ENCODE measurements at regions not wholly inside any gene's neighbourhood (a gene's known extent, or its start where the extent isn't known, plus 50 kb on each side); places are given as distances from the start of the nearest gene placed in this dataset.

DNA sequence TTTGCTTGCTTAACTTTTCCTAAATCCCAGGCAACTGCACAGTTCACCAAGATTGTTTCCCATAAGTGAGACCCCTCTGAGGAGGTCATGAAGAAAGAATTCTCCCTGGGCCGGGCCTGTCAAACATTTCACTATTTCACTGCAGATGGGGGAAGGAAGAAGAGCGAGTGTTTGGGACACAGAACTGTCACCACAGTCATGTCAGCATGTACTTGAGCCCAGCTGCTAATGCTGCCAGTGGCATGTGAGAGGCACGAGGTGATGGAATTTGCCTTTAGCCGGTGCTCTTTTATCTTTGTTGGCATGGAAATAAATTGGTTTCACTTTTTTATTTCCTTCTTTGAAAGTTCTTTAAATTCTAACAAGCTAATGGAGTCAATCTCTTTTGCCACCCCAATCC, 277.9 kb upstream of the GADL1 start:
- H3K9ac ChIP-seq (ENCODE audit: control insufficient read depth, extremely low read depth, insufficient read depth, low read length), result no peak overlapping the region
- no peak overlapping the region for H3K4me2 ChIP-seq (ENCODE audit: control insufficient read depth, extremely low read depth, insufficient read depth, low read depth, low read length)
- no peaks in the 10 kb centered on the region for H3K9me3 ChIP-seq (ENCODE audit: control insufficient read depth, low read depth, low read length)
- H2AFZ ChIP-seq (ENCODE audit: control insufficient read depth, low read length), result no peak overlapping the region
- TF ChIP-seq EZH2 (IDR thresholded peaks at IDR 0.05; ENCODE audit: low read length), result no peak
- TF ChIP-seq, protein P1, sequence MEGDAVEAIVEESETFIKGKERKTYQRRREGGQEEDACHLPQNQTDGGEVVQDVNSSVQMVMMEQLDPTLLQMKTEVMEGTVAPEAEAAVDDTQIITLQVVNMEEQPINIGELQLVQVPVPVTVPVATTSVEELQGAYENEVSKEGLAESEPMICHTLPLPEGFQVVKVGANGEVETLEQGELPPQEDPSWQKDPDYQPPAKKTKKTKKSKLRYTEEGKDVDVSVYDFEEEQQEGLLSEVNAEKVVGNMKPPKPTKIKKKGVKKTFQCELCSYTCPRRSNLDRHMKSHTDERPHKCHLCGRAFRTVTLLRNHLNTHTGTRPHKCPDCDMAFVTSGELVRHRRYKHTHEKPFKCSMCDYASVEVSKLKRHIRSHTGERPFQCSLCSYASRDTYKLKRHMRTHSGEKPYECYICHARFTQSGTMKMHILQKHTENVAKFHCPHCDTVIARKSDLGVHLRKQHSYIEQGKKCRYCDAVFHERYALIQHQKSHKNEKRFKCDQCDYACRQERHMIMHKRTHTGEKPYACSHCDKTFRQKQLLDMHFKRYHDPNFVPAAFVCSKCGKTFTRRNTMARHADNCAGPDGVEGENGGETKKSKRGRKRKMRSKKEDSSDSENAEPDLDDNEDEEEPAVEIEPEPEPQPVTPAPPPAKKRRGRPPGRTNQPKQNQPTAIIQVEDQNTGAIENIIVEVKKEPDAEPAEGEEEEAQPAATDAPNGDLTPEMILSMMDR (optimal IDR thresholded peaks at IDR 0.05 in 1 of 3, IDR thresholded peaks at IDR 0.05 in 1 of 3, conservative IDR thresholded peaks at IDR 0.05 in 1 of 3; ENCODE audit: extremely low read depth in 1 of 3, insufficient read depth in 2 of 3, low read length in 3 of 3), result no peak
- no peaks in the 10 kb centered on the region for H4K20me1 ChIP-seq (ENCODE audit: control insufficient read depth, extremely low read depth, insufficient read depth, low read length)
- H3K36me3 ChIP-seq (ENCODE audit: control insufficient read depth in 2 of 2, extremely low read depth in 1 of 2, insufficient read depth in 2 of 2, low read length in 2 of 2), result no peaks in the 10 kb centered on the region
- no peaks in the 10 kb centered on the region for H3K27me3 ChIP-seq (ENCODE audit: control insufficient read depth, extremely low read depth, insufficient read depth, low read length)
- dilution Hi-C loops (cut with MboI; ENCODE audit: extremely low pct_ligation_motif_present, low sequenced_read_pairs), result no loop called here
- no peaks in the 10 kb centered on the region for H3K79me2 ChIP-seq (ENCODE audit: control insufficient read depth, insufficient read depth, low read length)
- H3K27ac ChIP-seq (ENCODE audit: control insufficient read depth, insufficient read depth, low read length), result no peak overlapping the region
- H3K4me3 ChIP-seq (ENCODE audit: control insufficient read depth in 2 of 3, extremely low read depth in 1 of 3, insufficient read depth in 2 of 3, low read depth in 1 of 3, low read length in 3 of 3), result no peak overlapping the region
- H3K9me1 ChIP-seq (ENCODE audit: control insufficient read depth, extremely low read depth, insufficient read depth, low read length), result no peaks in the 10 kb centered on the region
- no peak for FAIRE-seq
- H3K4me1 ChIP-seq (ENCODE audit: control insufficient read depth, extremely low read depth, insufficient read depth, low read length), result peaks cover 7% of the 10 kb centered on the region
- DNase-seq (ENCODE audit: low read depth, low spot score), result no peak

DNA sequence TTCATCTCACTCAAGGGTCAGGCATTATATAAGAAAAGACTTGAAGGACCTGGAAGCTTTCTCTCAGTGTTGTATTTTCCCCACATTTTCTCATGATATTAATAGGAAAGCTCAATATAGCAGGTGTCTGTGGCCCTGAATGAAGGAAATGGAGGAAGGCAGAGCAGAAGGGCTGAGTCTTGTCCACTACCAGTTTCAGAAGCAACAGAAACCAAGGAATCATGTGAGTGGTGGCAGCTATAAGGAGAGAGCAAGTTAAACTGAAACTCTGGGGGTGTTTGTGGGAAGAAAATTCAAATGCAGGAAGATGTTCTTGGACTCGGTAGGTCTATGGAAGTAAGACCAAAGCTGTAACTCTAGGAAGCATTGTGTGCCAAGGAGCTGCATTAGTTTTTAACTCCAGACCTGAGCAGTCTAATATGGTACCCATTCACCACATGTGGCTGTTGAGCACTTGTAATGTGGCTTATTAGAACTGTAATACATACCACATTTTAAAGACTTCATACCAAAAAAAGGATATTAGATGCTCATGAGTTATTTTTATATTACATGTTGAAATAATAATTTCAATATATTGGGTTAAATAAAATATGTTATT, 278.8 kb upstream of the GADL1 start:
- H3K9me3 ChIP-seq (ENCODE audit: control insufficient read depth, low read depth, low read length), result no peaks in the 10 kb centered on the region
- TF ChIP-seq, protein P1 (optimal IDR thresholded peaks at IDR 0.05 in 1 of 3, IDR thresholded peaks at IDR 0.05 in 1 of 3, conservative IDR thresholded peaks at IDR 0.05 in 1 of 3; ENCODE audit: extremely low read depth in 1 of 3, insufficient read depth in 2 of 3, low read length in 3 of 3), result no peak
- TF ChIP-seq EZH2 (IDR thresholded peaks at IDR 0.05; ENCODE audit: low read length), result no peak
- H3K27ac ChIP-seq (ENCODE audit: control insufficient read depth, insufficient read depth, low read length), result no peak overlapping the region
- no peak for FAIRE-seq
- H3K4me1 ChIP-seq (ENCODE audit: control insufficient read depth, extremely low read depth, insufficient read depth, low read length), result peaks cover 6% of the 10 kb centered on the region
- no peak overlapping the region for H2AFZ ChIP-seq (ENCODE audit: control insufficient read depth, low read length)
- DNase-seq (ENCODE audit: low read depth, low spot score), result no peak
- H3K9me1 ChIP-seq (ENCODE audit: control insufficient read depth, extremely low read depth, insufficient read depth, low read length), result no peaks in the 10 kb centered on the region
- no peaks in the 10 kb centered on the region for H3K27me3 ChIP-seq (ENCODE audit: control insufficient read depth, extremely low read depth, insufficient read depth, low read length)
- no peaks in the 10 kb centered on the region for H3K79me2 ChIP-seq (ENCODE audit: control insufficient read depth, insufficient read depth, low read length)
- H4K20me1 ChIP-seq (ENCODE audit: control insufficient read depth, extremely low read depth, insufficient read depth, low read length), result no peaks in the 10 kb centered on the region
- no peaks in the 10 kb centered on the region for H3K36me3 ChIP-seq (ENCODE audit: control insufficient read depth in 2 of 2, extremely low read depth in 1 of 2, insufficient read depth in 2 of 2, low read length in 2 of 2)
- H3K4me2 ChIP-seq (ENCODE audit: control insufficient read depth, extremely low read depth, insufficient read depth, low read depth, low read length), result no peak overlapping the region
- dilution Hi-C loops (cut with MboI; ENCODE audit: extremely low pct_ligation_motif_present, low sequenced_read_pairs), result no loop called here
- no peak overlapping the region for H3K4me3 ChIP-seq (ENCODE audit: control insufficient read depth in 2 of 3, extremely low read depth in 1 of 3, insufficient read depth in 2 of 3, low read depth in 1 of 3, low read length in 3 of 3)
- H3K9ac ChIP-seq (ENCODE audit: control insufficient read depth, extremely low read depth, insufficient read depth, low read length), result no peak overlapping the region

Measured in keratinocyte (primary cell).